SKM-1 (cell line): ENCODE measurements at regions not wholly inside any gene's neighbourhood (a gene's known extent, or its start where the extent isn't known, plus 50 kb on each side); places are given as distances from the start of the nearest gene placed in this dataset.

ENCODE experiments used
- DNase-seq: peaks from one replicate; lab custom pipeline; 2025; ENCODE audit not compliant: unreplicated experiment; lab: John Stamatoyannopoulos, UW

- DNase-seq = no peak
These were observed 206.4 kb upstream of the CCDC150 start for GRCh38 chr2:196433116-196433515.

DNA sequence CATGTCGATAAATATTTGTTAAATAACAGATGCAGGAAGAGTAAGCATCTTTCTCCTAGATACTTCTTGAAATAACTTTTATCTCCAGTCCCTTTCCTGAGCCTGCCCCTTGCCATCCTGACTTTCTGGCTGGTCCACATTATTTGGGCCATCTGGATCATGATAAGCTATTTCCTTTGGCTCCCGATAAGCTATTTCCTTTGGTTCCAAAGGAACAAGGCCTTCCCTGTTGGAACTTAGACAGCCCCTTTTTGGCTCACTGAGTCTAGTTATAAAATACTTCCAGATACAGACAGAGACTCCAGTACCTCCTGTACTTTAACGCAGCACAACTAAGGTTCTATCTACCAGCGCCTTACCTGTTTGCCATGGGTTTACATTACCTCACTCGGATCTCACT lies 205.3 kb upstream of the CCDC150 start:
- no peak for DNase-seq

GRCh38 chr2:196435189-196435588 lies 204.3 kb upstream of the CCDC150 start:
- no peak for DNase-seq

DNA sequence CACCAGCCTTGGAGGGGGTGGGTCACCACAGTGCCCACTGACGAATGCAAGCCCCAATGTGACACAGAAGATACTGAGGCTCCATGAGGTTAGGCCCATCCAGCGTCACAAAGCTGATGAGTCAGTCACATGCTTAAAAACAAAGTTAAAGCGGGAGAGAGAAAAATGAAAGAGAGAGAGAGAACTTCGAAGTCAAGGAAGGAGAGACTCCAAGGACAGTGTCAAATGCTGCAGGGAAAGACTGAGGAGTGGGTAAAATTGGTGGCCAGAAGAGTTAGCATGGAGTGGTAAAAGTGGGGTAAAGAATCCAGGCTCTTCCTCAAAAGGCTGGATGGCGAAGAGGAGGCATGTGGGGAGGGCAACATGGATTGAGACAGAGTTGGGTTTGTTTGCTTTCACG lies 201.9 kb upstream of the CCDC150 start:
- DNase-seq = no peak

DNA sequence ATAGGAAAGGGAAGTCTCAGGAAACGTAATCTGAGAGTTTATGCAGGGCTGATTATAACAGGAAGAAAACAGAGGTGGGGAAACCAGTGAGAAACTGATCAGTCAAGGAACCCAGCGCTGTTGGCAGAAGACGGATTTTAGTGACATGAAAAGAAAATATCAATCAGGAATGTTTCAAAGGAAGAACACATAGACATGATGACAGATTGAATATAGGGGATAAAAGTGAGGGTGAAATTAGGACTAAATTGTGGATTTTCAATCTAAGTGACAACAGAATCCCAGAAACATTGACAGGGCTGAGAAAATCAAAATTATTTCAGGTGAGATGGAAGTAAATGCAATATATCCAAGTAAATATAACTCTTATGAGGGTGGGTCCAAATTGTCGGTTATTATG lies 199.8 kb upstream of the CCDC150 start:
- DNase-seq = no peak

DNA sequence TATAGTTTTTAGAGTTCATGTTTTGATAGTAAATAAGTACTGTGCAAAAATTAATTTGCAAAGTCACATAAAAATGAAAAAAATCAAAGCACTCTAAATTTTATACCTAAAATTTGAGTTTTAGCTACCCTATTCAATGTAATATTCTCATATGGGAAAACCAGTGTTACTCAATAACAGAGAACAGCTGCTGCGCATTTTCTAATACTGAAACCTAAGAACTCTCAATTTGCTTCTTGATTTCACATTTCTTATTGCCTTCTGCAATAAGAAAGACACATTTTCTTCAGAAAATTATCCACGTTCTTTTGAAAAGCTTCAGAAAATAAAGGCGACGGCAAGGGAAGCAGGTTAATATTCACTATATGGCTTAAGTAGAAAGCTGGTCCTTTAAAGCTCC lies 199.1 kb upstream of the CCDC150 start:
- no peak for DNase-seq

- no peak for DNase-seq
These were observed 198.0 kb upstream of the CCDC150 start for GRCh38 chr2:196441527-196441926.

DNA sequence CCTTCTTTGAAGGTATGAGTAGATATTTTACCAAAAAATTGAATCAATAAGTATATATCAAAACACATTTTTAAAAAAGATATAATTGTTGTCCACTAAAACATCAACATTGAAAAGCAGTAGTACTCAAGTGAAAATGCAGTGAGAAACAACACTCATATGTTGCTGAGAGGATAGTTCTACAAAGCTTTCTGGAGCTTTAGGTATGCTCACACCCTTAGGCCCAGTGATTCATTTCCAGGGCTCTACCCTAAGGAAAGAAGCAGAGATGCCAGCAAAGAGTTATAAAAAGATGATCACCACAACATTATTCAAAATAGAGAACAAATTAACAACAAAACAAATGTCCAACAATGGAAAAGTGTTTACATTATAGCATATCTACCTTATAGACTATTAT lies 197.3 kb upstream of the CCDC150 start:
- DNase-seq = no peak

GRCh38 chr2:196444442-196444841 lies 195.1 kb upstream of the CCDC150 start:
- DNase-seq = no peak

DNA sequence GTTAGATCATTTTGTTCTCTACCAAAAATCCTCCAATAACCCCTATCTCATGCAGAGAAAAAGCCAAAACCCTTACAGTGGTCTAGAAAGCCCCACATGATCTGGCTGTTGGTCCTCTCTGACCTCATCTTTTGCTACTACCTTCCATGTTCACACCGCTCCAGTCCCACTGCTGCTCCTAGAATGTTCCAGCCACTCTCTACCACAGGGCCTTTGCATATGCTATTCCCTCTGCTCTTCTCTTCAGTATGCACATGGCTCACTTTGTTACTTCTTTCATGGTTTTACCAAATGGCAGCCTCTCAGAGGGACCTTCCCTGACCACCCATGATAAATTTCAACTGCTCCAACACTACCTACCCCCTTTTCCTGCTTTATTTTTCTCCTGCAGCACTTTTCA lies 193.5 kb upstream of the CCDC150 start:
- DNase-seq = no peak

- no peak for DNase-seq
These were observed 191.0 kb upstream of the CCDC150 start for GRCh38 chr2:196448407-196449079.

DNA sequence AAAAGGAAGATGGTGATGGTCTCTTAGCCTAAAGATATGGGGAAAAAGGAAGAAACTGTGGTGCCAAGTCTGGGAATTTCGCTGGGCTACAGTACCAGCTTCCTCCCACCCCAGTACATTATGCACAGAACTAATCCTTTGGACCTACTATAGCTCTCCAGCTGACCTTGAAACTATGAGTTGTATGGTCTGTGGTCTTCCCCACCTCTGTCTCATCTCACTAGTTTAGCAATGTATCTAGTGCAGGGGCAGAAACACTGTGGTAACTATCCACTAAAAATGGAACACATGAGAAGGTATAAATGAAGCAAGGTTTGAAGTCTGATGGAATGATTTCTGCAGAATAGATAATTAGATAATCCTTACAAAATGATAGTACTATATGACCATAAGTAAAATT lies 190.4 kb upstream of the CCDC150 start:
- DNase-seq = no peak

- no peak for DNase-seq
These were observed 186.8 kb upstream of the CCDC150 start for GRCh38 chr2:196452758-196453157.

- peak; percentile 7 for DNase-seq
These were observed 185.9 kb upstream of the CCDC150 start for GRCh38 chr2:196453613-196454047.

GRCh38 chr2:196454492-196454891 lies 185.0 kb upstream of the CCDC150 start:
- no peak for DNase-seq

GRCh38 chr2:196459539-196459938 lies 180.0 kb upstream of the CCDC150 start:
- no peak for DNase-seq

GRCh38 chr2:196463706-196464105 lies 175.8 kb upstream of the CCDC150 start:
- no peak for DNase-seq

DNA sequence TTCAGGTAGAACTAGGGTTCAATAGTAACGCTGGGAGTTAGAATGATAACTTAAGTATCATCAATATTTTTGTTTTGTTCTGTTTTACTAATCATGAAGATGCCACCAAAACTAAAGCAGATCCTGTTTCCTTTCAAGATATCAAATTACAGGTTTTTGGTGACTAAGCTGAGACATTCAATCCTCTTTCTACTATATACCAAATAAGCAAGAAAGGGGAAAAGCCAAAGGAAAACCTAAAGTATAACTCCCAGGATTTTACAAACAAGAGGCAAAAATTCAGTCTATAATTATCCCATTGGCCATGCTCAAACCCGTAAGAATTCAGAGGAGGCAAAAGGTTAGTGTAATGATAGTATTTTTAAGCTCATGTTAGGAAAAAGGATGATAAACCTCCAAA lies 175.2 kb upstream of the CCDC150 start:
- DNase-seq = no peak

GRCh38 chr2:196466581-196466980 lies 172.9 kb upstream of the CCDC150 start:
- DNase-seq = no peak

- no peak for DNase-seq
These were observed 171.1 kb upstream of the CCDC150 start for GRCh38 chr2:196468394-196468793.

DNA sequence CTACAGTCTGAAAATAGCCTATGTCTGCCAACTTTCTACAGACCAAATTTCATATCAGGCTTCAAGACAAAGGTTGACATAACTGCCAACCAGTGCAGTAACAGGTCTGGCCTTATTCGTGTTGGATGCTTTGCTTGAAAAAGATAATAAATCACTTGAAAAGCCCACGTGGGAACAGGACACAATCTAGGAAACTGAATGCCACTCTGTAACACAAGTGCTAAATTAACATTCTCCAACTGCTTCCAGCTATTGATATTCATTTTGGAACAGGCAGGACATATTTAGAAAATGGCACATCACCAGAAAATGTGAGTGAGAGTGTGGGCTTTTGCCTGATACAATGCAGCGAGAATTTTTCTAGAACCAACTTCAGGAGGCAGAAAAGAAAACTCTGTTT lies 165.9 kb upstream of the CCDC150 start:
- DNase-seq = no peak

- no peak for DNase-seq
These were observed 163.9 kb upstream of the CCDC150 start for GRCh38 chr2:196475611-196476010.

- DNase-seq = no peak
These were observed 160.9 kb upstream of the CCDC150 start for GRCh38 chr2:196478588-196478987.
